SK-N-MC (cell line): ENCODE measurements at regions not wholly inside any gene's neighbourhood (a gene's known extent, or its start where the extent isn't known, plus 50 kb on each side); places are given as distances from the start of the nearest gene placed in this dataset.

Experiments
- EZH2 ChIP-seq: fragments of 200-600 bp; sonication (generic); IDR thresholded peaks from one replicate; pipeline ENCODE4 v1.6.1; 2017; ENCODE audit warnings: antibody characterized with exemption
- FOXP2 ChIP-seq: optimal IDR thresholded peaks from 2 replicates; pipeline ENCODE3; 2011; ENCODE audit warnings: mild to moderate bottlenecking, moderate library complexity; ENCODE audit not compliant: insufficient read depth; ENCODE audit errors: extremely low read length, control extremely low read depth
- POLR2AphosphoS5 ChIP-seq: IDR thresholded peaks from 2 replicates; pipeline ENCODE4 v1.6.1; 2012; ENCODE audit warnings: mild to moderate bottlenecking, low read depth, low read length, borderline replicate concordance

GRCh38 chr11:79667380-79667779 lies 226.6 kb upstream of the TENM4 start:
- TF ChIP-seq FOXP2: no peak
- TF ChIP-seq POLR2AphosphoS5: no peak
- no peak for TF ChIP-seq EZH2
